Uterus (tissue), 2 donors: ENCODE measurements at regions not wholly inside any gene's neighbourhood (a gene's known extent, or its start where the extent isn't known, plus 50 kb on each side); places are given as distances from the start of the nearest gene placed in this dataset.
"Not testable (repeated sequence)": the region's sequence is repeated elsewhere in the genome, so short reads cannot be mapped to it uniquely, and the experiment has no call there.

Experiments
- POLR2A ChIP-seq, 2 donors: fragments of 450-650 bp; IDR thresholded peaks; one replicate each; pipeline ENCODE4 v1.6.1; 2016; ENCODE audit warnings: antibody characterized with exemption in 2 of 2, mild to moderate bottlenecking in 1 of 2, moderate library complexity in 1 of 2
- TF ChIP-seq, protein P1 (sequence below), 4 experiments: fragments of 200-600 bp in 2 of 4; fragments of 450-650 bp in 2 of 4; sonication (generic) in 2 of 4; IDR thresholded peaks; one replicate each; pipeline ENCODE4 v1.5.1; 2016 to 2019; ENCODE audit warnings: antibody characterized with exemption in 4 of 4, mild to moderate bottlenecking in 2 of 4, moderate library complexity in 1 of 4

GRCh38 chr18:9007700-9008099, 94.8 kb upstream of the NDUFV2 start:
- TF ChIP-seq POLR2A (IDR thresholded peaks at IDR 0.05), result not testable (repeated sequence)
- TF ChIP-seq, protein P1, sequence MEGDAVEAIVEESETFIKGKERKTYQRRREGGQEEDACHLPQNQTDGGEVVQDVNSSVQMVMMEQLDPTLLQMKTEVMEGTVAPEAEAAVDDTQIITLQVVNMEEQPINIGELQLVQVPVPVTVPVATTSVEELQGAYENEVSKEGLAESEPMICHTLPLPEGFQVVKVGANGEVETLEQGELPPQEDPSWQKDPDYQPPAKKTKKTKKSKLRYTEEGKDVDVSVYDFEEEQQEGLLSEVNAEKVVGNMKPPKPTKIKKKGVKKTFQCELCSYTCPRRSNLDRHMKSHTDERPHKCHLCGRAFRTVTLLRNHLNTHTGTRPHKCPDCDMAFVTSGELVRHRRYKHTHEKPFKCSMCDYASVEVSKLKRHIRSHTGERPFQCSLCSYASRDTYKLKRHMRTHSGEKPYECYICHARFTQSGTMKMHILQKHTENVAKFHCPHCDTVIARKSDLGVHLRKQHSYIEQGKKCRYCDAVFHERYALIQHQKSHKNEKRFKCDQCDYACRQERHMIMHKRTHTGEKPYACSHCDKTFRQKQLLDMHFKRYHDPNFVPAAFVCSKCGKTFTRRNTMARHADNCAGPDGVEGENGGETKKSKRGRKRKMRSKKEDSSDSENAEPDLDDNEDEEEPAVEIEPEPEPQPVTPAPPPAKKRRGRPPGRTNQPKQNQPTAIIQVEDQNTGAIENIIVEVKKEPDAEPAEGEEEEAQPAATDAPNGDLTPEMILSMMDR (IDR thresholded peaks at IDR 0.05), result not testable (repeated sequence)
